ENCODE measurements at regions not wholly inside any gene's neighbourhood (a gene's known extent, or its start where the extent isn't known, plus 50 kb on each side); places are given as distances from the start of the nearest gene placed in this dataset.
A peak's percentile ranks its signal among the peaks of the same experiment; 100 is the strongest.

DNA sequence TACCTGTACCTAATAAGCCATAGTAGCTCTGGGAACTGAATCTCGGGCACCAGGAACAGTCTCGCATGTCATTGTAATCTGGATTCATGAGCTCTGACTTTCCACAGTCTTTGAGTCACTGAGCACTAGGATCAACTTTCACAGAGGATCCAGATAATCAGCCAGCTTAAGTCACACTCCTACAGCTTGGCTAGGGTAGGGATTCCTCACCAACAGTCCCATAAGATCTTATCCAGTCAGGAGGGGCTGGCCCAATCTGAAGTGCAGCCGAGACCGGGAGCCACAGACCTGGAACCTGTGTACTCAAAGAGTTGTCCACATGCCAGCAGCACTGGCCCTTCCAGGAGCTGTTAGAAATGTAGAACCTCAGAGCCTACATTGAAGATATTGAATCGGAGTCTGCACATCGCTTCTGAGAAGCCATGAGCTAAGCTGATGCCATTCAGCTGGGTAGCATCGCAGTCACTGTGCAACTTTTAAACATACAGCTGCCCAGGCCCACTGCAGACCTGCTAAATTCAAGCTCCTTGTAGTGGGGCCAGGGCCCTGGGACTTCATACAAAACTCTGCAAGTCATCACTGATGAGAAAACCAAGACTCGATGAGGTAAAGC is 538.8 kb upstream of the B3GAT1 start:
- WGBS, 2 donors = 80 to 81% methylated on average over 8 of the region's 8 CpGs
- intact Hi-C loops (cut with DNase I) = no loop called here

DNA sequence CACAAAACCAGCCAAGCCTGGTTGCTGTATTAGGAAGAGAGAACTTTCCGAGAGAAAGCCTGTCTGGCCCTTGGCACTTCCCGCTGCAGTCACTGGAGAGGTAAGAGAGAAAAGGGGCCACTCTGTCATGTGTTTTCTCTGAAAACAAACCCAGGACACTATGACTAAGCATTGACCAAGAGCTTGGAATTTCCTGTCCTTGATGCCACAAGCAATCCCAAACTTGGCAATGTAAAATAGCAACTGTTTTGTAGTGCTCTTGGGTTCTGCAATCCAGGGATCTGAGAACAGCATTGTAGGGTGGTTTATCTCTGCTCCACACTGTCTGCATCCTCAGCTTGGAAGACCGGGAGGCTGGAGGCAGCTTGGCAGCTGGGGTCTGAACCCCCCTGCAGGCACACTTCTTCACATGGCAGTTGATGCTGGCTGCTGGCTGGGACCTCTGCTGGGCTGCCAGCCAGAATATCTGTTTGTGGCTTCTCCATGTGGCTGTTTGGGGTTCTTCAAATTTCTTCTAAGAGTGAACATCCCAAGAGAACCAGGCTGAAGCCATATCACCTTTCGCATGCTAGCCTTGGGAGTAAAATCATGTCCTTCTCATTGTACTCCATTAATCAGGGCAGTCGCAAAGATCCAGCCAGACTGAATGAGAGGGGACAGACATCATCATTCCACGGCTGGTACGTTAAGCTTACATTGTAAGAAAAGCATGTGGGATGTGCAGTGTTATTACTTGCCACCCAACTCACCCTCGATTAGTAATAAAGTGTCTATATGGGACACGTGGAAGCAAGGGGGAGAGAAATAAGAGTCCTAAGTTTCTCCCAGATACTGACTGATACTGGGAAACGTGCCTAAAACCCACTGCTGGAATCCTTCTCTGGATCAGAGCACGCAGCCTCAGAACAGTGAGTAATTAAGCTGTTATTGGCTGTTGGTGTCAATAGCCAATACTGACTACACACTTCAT is 537.4 kb upstream of the B3GAT1 start:
- no peak for DNase-seq
- Histone ChIP-seq H3K27ac (no peak overlapping the region), H3K4me1 (peaks cover 0 to 10% (median 5%) of the 10 kb centered on the region in 4 donors), H3K4me3 (no peak overlapping the region), H3K27me3 (peaks cover 0 to 2% (median 0%) of the 10 kb centered on the region in 3 donors), H3K36me3 (no peaks in the 10 kb centered on the region), H3K9me3 (no peaks in the 10 kb centered on the region)
- 71 to 75% methylated on average over 11 of the region's 11 CpGs for WGBS, 2 donors
- TF ChIP-seq POLR2A (IDR thresholded peaks at IDR 0.05) (no peak), EP300 (IDR thresholded peaks at IDR 0.05) (no peak), POLR2AphosphoS5 (IDR thresholded peaks at IDR 0.05) (peak in 1 of 4 donors; percentile 10)
- TF ChIP-seq, protein P1, sequence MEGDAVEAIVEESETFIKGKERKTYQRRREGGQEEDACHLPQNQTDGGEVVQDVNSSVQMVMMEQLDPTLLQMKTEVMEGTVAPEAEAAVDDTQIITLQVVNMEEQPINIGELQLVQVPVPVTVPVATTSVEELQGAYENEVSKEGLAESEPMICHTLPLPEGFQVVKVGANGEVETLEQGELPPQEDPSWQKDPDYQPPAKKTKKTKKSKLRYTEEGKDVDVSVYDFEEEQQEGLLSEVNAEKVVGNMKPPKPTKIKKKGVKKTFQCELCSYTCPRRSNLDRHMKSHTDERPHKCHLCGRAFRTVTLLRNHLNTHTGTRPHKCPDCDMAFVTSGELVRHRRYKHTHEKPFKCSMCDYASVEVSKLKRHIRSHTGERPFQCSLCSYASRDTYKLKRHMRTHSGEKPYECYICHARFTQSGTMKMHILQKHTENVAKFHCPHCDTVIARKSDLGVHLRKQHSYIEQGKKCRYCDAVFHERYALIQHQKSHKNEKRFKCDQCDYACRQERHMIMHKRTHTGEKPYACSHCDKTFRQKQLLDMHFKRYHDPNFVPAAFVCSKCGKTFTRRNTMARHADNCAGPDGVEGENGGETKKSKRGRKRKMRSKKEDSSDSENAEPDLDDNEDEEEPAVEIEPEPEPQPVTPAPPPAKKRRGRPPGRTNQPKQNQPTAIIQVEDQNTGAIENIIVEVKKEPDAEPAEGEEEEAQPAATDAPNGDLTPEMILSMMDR (IDR thresholded peaks at IDR 0.05) = no peak
- intact Hi-C loops (cut with DNase I) = no loop called here

More for the DNA sequence above, 538.8 kb upstream of the B3GAT1 start:
- Histone ChIP-seq H3K4me3 (no peak overlapping the region), H3K9me3 (no peaks in the 10 kb centered on the region), H3K27ac (no peak overlapping the region), H3K27me3 (peaks cover 0 to 2% (median 0%) of the 10 kb centered on the region in 3 donors), H3K4me1 (peaks cover 0 to 10% (median 5%) of the 10 kb centered on the region in 4 donors), H3K36me3 (no peaks in the 10 kb centered on the region)
- no peak for DNase-seq
- TF ChIP-seq, protein P1 (IDR thresholded peaks at IDR 0.05) = no peak

DNA sequence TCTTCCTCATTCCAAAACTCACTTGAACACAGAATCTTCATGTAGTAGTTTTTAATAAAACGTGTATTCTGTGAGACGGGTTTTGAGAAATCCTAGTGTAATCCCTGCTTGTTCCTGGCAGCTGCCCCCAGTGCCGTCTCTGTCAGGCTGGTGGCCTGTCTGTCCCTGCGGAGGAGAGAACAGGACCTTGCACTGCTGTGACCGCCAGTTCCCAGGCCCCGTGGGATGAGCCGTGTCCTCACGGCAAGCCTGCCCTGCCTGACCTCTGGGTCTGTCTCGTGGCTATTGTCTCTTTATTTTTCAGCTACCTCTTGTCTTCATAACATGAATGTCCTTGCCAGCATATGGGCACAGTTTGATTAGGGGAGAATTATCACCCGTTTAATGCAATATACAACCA is 535.5 kb upstream of the B3GAT1 start:
- peaks cover 0 to 10% (median 5%) of the 10 kb centered on the region in 4 donors for H3K4me1 ChIP-seq
- no peak for DNase-seq
- H3K4me3 ChIP-seq = no peak overlapping the region
- no peak for TF ChIP-seq EP300 (IDR thresholded peaks at IDR 0.05)
- no peak for TF ChIP-seq POLR2A (IDR thresholded peaks at IDR 0.05)
- TF ChIP-seq POLR2AphosphoS5 (IDR thresholded peaks at IDR 0.05) = no peak
- TF ChIP-seq, protein P1 (IDR thresholded peaks at IDR 0.05) = no peak
- H3K9me3 ChIP-seq = no peaks in the 10 kb centered on the region
- WGBS, 2 donors = 81 to 88% methylated on average over 10 of the region's 10 CpGs
- H3K27ac ChIP-seq = no peak overlapping the region
- intact Hi-C loops (cut with DNase I) = no loop called here
- H3K27me3 ChIP-seq = peaks cover 0 to 2% (median 0%) of the 10 kb centered on the region in 3 donors
- H3K36me3 ChIP-seq = no peaks in the 10 kb centered on the region

DNA sequence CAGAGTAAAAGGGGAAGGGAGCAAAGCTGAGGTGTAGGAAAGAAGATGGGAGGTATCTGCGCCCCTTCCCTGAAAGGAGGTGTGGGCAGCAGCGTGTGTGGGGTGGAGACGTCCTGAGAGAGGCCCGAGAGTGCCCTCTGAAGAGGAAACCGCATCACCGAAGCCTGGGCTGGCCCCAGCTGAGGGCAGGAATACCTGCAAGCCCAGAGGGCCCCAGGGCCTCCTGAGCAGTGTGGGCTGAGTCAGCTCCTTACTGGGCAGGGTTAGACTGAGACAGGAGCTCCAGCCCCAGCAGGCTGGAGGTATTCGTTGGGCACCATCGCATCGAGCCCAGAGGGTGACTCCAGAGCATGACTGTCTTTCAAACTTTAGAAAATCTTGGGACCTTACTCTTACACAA is 534.0 kb upstream of the B3GAT1 start:
- no peaks in the 10 kb centered on the region for H3K9me3 ChIP-seq
- WGBS, 2 donors = 68 to 74% methylated on average over 9 of the region's 9 CpGs
- TF ChIP-seq POLR2A (IDR thresholded peaks at IDR 0.05) (no peak), EP300 (IDR thresholded peaks at IDR 0.05) (no peak), POLR2AphosphoS5 (IDR thresholded peaks at IDR 0.05) (no peak)
- TF ChIP-seq, protein P1 (IDR thresholded peaks at IDR 0.05) = no peak
- no peak overlapping the region for H3K4me3 ChIP-seq
- intact Hi-C loops (cut with DNase I) = no loop called here
- no peaks in the 10 kb centered on the region for H3K36me3 ChIP-seq
- peaks cover 0 to 8% (median 2%) of the 10 kb centered on the region in 4 donors for H3K4me1 ChIP-seq
- no peak overlapping the region for H3K27ac ChIP-seq
- no peak for DNase-seq
- H3K27me3 ChIP-seq = peaks cover 0 to 2% (median 0%) of the 10 kb centered on the region in 3 donors

Data from sigmoid colon (tissue), 6 donors.